Upper lobe of left lung (tissue), 6 donors: ENCODE measurements at regions not wholly inside any gene's neighbourhood (a gene's known extent, or its start where the extent isn't known, plus 50 kb on each side); places are given as distances from the start of the nearest gene placed in this dataset.

ENCODE experiments used
- ATAC-seq, 2 donors: fragments of 200-7000 bp; cut with Tn5 transposase; one replicate each; pipeline ENCODE4 v1.9.1; 2022; ENCODE audit warnings: mild to moderate bottlenecking in 2 of 2, moderate library complexity in 2 of 2; ENCODE audit not compliant: low FRiP score in 2 of 2
- DNase-seq, 2 donors: peaks; one replicate each; pipeline ENCODE4 v3.0.0-alpha.2; 2019 to 2020
- H3K27ac ChIP-seq, 4 donors: fragments of 200-600 bp; sonication (generic); one replicate each; pipeline ENCODE4 v1.5.1; 2016 to 2019
- H3K27me3 ChIP-seq, 4 donors: fragments of 200-600 bp; sonication (generic); one replicate each; pipeline ENCODE4 v1.5.1; 2017 to 2019
- H3K36me3 ChIP-seq, 4 donors: fragments of 200-600 bp; sonication (generic); one replicate each; pipeline ENCODE4 v1.5.1; 2016 to 2019
- H3K4me1 ChIP-seq, 4 donors: fragments of 200-600 bp; sonication (generic); one replicate each; pipeline ENCODE4 v1.5.1; 2018 to 2019
- H3K4me3 ChIP-seq, 4 donors: fragments of 200-600 bp; sonication (generic); one replicate each; pipeline ENCODE4 v1.5.1; 2017 to 2019; ENCODE audit warnings: mild to moderate bottlenecking in 2 of 4, moderate library complexity in 1 of 4
- H3K9me3 ChIP-seq, 4 donors: fragments of 200-600 bp; sonication (generic); one replicate each; pipeline ENCODE4 v1.5.1; 2018 to 2019
- EP300 ChIP-seq, 4 donors: sonication (generic); formaldehyde crosslinking; IDR thresholded peaks; one replicate each; pipeline ENCODE4 v1.5.1; 2017; ENCODE audit warnings: antibody characterized with exemption in 4 of 4, control low read depth in 2 of 4
- POLR2A ChIP-seq, 4 donors: fragments of 450-650 bp; IDR thresholded peaks; one replicate each; pipeline ENCODE4 v1.5.1; 2016 to 2017; ENCODE audit warnings: antibody characterized with exemption in 4 of 4, mild to moderate bottlenecking in 2 of 4
- POLR2AphosphoS5 ChIP-seq, 2 donors: sonication (generic); formaldehyde crosslinking; IDR thresholded peaks; one replicate each; pipeline ENCODE4 v1.5.1; 2017; ENCODE audit warnings: antibody characterized with exemption in 2 of 2
- WGBS, 2 donors: methylation state at CpG; one replicate each; pipeline ENCODE4 v1.1.5; 2017 to 2018; 5-methylcytosine and 5-hydroxymethylcytosine counted together
- TF ChIP-seq, protein P1 (sequence below), 6 experiments: fragments of 450-650 bp in 4 of 6; fragments of 200-600 bp in 2 of 6; sonication (generic) in 2 of 6; IDR thresholded peaks; one replicate each; pipeline ENCODE4 v1.5.1; 2016 to 2019; ENCODE audit warnings: antibody characterized with exemption in 6 of 6
- donor health status: DM: no; HTN: no; CAD: no; lungs with moderate emphysema.
- donor health status: DM: no; HTN: yes; CAD: no; lungs with severe emphysema.

DNA sequence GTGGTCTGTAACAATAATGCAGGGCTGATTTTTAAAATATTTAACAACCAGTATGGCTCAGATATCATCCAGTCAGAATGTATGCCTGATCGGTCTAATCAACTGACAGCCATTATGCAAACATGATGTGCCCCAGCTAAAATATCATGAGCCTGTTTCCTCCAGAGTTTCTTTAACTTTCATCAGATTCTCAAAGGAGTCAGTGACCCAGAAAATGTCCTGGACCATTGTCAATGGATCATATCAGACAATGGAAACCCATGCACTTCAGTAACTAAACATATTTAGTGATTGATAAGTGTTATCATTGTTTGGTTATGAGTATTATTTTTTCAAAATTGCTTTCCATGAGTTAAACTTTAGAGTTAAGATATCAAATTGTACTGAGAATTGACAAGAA lies 173.5 kb downstream of the LMBRD1 start:
- ATAC-seq (no peak), DNase-seq (no peak)
- Histone ChIP-seq H3K27ac (no peak overlapping the region), H3K4me3 (no peak overlapping the region), H3K4me1 (no peaks in the 10 kb centered on the region), H3K9me3 (no peaks in the 10 kb centered on the region), H3K27me3 (no peaks in the 10 kb centered on the region), H3K36me3 (no peaks in the 10 kb centered on the region)
- no peak for TF ChIP-seq POLR2A (IDR thresholded peaks at IDR 0.05)
- TF ChIP-seq POLR2AphosphoS5 (IDR thresholded peaks at IDR 0.05): no peak
- WGBS, 2 donors: 92 to 94% methylated on average over 1 of the region's 1 CpG

DNA sequence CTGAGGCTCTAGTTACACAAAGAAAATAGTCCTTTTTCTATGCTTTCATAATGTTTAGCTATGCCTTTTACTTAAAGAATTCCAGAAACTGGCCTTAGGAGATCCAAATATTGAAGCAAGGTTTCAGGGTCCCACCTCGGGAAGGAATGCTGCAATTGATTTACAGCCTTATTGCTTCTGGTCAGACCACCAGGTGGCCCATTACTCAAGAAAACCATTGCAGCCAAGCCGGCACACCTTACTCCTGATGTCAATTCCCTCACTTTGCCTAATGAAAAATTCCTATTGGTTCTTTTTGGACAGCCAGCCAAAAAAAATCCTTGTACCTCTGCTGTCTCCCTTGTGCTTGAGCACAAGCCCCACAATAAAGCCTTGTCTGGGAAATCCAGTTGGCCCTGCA lies 173.9 kb downstream of the LMBRD1 start:
- ATAC-seq (no peak), DNase-seq (no peak)
- 49 to 74% methylated on average over 2 of the region's 2 CpGs for WGBS, 2 donors
- no peaks in the 10 kb centered on the region for H3K36me3 ChIP-seq
- TF ChIP-seq, protein P1, sequence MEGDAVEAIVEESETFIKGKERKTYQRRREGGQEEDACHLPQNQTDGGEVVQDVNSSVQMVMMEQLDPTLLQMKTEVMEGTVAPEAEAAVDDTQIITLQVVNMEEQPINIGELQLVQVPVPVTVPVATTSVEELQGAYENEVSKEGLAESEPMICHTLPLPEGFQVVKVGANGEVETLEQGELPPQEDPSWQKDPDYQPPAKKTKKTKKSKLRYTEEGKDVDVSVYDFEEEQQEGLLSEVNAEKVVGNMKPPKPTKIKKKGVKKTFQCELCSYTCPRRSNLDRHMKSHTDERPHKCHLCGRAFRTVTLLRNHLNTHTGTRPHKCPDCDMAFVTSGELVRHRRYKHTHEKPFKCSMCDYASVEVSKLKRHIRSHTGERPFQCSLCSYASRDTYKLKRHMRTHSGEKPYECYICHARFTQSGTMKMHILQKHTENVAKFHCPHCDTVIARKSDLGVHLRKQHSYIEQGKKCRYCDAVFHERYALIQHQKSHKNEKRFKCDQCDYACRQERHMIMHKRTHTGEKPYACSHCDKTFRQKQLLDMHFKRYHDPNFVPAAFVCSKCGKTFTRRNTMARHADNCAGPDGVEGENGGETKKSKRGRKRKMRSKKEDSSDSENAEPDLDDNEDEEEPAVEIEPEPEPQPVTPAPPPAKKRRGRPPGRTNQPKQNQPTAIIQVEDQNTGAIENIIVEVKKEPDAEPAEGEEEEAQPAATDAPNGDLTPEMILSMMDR (IDR thresholded peaks at IDR 0.05): no peak
- TF ChIP-seq POLR2A (IDR thresholded peaks at IDR 0.05) (no peak), EP300 (IDR thresholded peaks at IDR 0.05) (no peak), POLR2AphosphoS5 (IDR thresholded peaks at IDR 0.05) (no peak)
- H3K9me3 ChIP-seq: no peaks in the 10 kb centered on the region
- no peaks in the 10 kb centered on the region for H3K4me1 ChIP-seq
- H3K27ac ChIP-seq: no peak overlapping the region
- H3K4me3 ChIP-seq: no peak overlapping the region
- H3K27me3 ChIP-seq: no peaks in the 10 kb centered on the region

DNA sequence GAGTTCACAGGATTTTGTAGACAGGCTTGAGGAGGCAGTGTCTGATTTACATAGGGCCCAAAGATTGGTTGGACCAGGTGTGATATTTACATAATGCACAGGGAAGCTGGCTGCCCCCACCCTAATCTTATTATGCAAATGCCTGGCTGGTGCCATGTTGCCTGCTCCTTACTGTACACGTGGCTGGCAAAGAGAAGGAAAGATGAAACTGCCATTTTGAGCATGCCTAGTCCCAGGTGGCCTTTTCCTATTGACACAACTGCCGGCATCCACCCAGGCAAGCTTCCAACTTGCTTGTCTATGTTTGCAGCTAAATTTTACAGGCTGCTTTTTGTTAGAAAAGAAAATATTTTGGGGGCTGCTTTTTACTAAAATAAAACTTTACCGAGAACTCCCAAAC lies 174.6 kb downstream of the LMBRD1 start:
- WGBS, 2 donors: 62 to 64% methylated on average over 3 of the region's 3 CpGs
- no peaks in the 10 kb centered on the region for H3K4me1 ChIP-seq
- no peak for TF ChIP-seq EP300 (IDR thresholded peaks at IDR 0.05)
- TF ChIP-seq, protein P1 (IDR thresholded peaks at IDR 0.05): no peak
- no peak for TF ChIP-seq POLR2AphosphoS5 (IDR thresholded peaks at IDR 0.05)
- TF ChIP-seq POLR2A (IDR thresholded peaks at IDR 0.05): no peak
- DNase-seq (no peak), ATAC-seq (no peak)
- no peaks in the 10 kb centered on the region for H3K27me3 ChIP-seq
- H3K9me3 ChIP-seq: no peaks in the 10 kb centered on the region
- no peaks in the 10 kb centered on the region for H3K36me3 ChIP-seq
- H3K4me3 ChIP-seq: no peak overlapping the region
- H3K27ac ChIP-seq: no peak overlapping the region

DNA sequence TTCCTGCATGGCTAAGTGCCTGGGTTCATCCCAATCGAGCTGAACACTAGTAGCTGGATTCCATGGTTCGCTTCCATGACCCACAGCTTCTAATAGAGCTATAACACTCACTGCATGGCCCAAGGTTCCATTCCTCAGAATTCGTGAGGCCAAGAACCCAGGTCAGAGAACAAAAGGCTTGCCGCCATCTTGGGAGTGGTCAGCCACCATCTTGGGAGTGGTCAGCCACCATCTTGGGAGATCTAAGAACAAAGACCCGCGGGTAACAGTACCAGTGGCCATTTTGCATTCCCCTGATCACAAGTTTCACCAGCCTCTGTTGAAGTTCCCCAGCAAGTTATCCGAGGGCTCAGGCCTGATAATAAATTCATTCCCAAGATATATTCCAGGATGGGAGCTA lies 179.6 kb downstream of the LMBRD1 start:
- Histone ChIP-seq H3K4me1 (no peaks in the 10 kb centered on the region), H3K4me3 (no peak overlapping the region), H3K27me3 (no peaks in the 10 kb centered on the region), H3K27ac (no peak overlapping the region), H3K9me3 (no peaks in the 10 kb centered on the region), H3K36me3 (no peaks in the 10 kb centered on the region)
- WGBS, 2 donors: 88 to 91% methylated on average over 7 of the region's 7 CpGs
- ATAC-seq: no peak
- no peak for DNase-seq
- no peak for TF ChIP-seq POLR2AphosphoS5 (IDR thresholded peaks at IDR 0.05)
- no peak for TF ChIP-seq POLR2A (IDR thresholded peaks at IDR 0.05)
- TF ChIP-seq EP300 (IDR thresholded peaks at IDR 0.05): no peak
- TF ChIP-seq, protein P1 (IDR thresholded peaks at IDR 0.05): no peak

DNA sequence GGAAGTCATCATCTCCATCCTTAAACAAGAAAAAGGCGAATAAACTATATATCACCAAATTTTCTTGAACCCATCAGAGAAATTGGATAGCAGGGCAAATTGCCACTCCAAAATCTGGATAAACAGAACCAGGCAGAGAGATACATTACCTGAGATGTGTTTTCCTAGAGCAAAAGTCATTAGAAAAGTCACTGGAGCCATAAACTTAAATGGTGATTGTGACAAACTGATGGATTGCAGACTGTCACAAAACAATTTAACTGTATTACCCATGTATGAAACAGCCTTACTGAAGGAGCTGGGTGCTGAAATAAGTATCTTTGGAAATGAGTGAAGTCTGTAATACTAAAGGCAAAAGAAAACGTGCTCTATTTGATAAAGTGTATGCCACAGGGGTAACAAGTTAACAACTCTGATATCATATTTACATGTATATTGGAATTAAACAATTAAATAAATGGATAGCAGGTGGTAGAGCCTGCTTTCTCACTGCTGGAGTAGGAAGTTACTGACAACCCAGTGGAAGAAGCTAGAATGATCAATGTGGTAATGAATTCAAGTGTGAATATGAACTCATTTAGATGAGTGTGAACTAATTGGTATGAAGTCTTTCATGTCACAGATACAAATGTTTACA lies 186.9 kb downstream of the LMBRD1 start:
- Histone ChIP-seq H3K4me1 (no peaks in the 10 kb centered on the region), H3K9me3 (no peaks in the 10 kb centered on the region), H3K4me3 (no peak overlapping the region), H3K27me3 (no peaks in the 10 kb centered on the region), H3K27ac (no peak overlapping the region), H3K36me3 (no peaks in the 10 kb centered on the region)
- DNase-seq: no peak
- 83 to 88% methylated on average over 2 of the region's 2 CpGs for WGBS, 2 donors
- no peak for ATAC-seq
- TF ChIP-seq POLR2AphosphoS5 (IDR thresholded peaks at IDR 0.05): no peak
- TF ChIP-seq, protein P1 (IDR thresholded peaks at IDR 0.05): no peak
- TF ChIP-seq EP300 (IDR thresholded peaks at IDR 0.05): no peak
- TF ChIP-seq POLR2A (IDR thresholded peaks at IDR 0.05): no peak
